ENCODE measurements at regions not wholly inside any gene's neighbourhood (a gene's known extent, or its start where the extent isn't known, plus 50 kb on each side); places are given as distances from the start of the nearest gene placed in this dataset.

GRCh38 chr13:33657274-33657673 lies 160.7 kb upstream of the RFC3 start:
- Histone ChIP-seq H3K4me1 (ENCODE audit: insufficient read depth, low read length, poor library complexity, severe bottlenecking) (no peaks in the 10 kb centered on the region), H3K36me3 (ENCODE audit: insufficient read depth, low read length, poor library complexity, severe bottlenecking) (no peaks in the 10 kb centered on the region), H3K27ac (ENCODE audit: low read depth, low read length, poor library complexity, severe bottlenecking) (no peak overlapping the region), H3K27me3 (replicated peaks; ENCODE audit: insufficient read depth, low read depth, low read length, poor library complexity) (no peaks in the 10 kb centered on the region), H3K9me3 (ENCODE audit: low read depth, low read length, poor library complexity, severe bottlenecking) (no peaks in the 10 kb centered on the region), H3K4me3 (ENCODE audit: low read depth, low read length, poor library complexity, severe bottlenecking) (no peak overlapping the region)
- TF ChIP-seq EZH2 (IDR thresholded peaks at IDR 0.05; ENCODE audit: borderline replicate concordance, low read depth, low read length, poor library complexity, severe bottlenecking) (no peak), CTCF (conservative IDR thresholded peaks at IDR 0.05; ENCODE audit: low read depth, low read length) (no peak)
- BruUV-seq (replicated peaks): no TSS peak
- ChIA-PET POLR2A (ENCODE audit: low non-redundant PET) (no interaction called here), CTCF (no interaction called here)
- no peak for DNase-seq (ENCODE audit: low spot score)
- intact Hi-C loops (cut with micrococcal nuclease; ENCODE audit: unreplicated experiment): no loop called here

- Histone ChIP-seq H3K27me3 (replicated peaks; ENCODE audit: insufficient read depth, low read depth, low read length, poor library complexity) (no peaks in the 10 kb centered on the region), H3K4me3 (ENCODE audit: low read depth, low read length, poor library complexity, severe bottlenecking) (no peak overlapping the region), H3K27ac (ENCODE audit: low read depth, low read length, poor library complexity, severe bottlenecking) (no peak overlapping the region), H3K36me3 (ENCODE audit: insufficient read depth, low read length, poor library complexity, severe bottlenecking) (no peaks in the 10 kb centered on the region), H3K9me3 (ENCODE audit: low read depth, low read length, poor library complexity, severe bottlenecking) (no peaks in the 10 kb centered on the region), H3K4me1 (ENCODE audit: insufficient read depth, low read length, poor library complexity, severe bottlenecking) (no peaks in the 10 kb centered on the region)
- no peak for TF ChIP-seq CTCF (conservative IDR thresholded peaks at IDR 0.05; ENCODE audit: low read depth, low read length)
- TF ChIP-seq EZH2 (IDR thresholded peaks at IDR 0.05; ENCODE audit: borderline replicate concordance, low read depth, low read length, poor library complexity, severe bottlenecking): no peak
- no TSS peak for BruUV-seq (replicated peaks)
- ChIA-PET POLR2A (ENCODE audit: low non-redundant PET) (no interaction called here), CTCF (no interaction called here)
- intact Hi-C loops (cut with micrococcal nuclease; ENCODE audit: unreplicated experiment): no loop called here
- DNase-seq (ENCODE audit: low spot score): no peak
Observed at GRCh38 chr13:33659466-33659865, 158.5 kb upstream of the RFC3 start.

- TF ChIP-seq CTCF (conservative IDR thresholded peaks at IDR 0.05; ENCODE audit: low read depth, low read length) (no peak), EZH2 (IDR thresholded peaks at IDR 0.05; ENCODE audit: borderline replicate concordance, low read depth, low read length, poor library complexity, severe bottlenecking) (no peak)
- Histone ChIP-seq H3K27ac (ENCODE audit: low read depth, low read length, poor library complexity, severe bottlenecking) (no peak overlapping the region), H3K9me3 (ENCODE audit: low read depth, low read length, poor library complexity, severe bottlenecking) (no peaks in the 10 kb centered on the region), H3K4me3 (ENCODE audit: low read depth, low read length, poor library complexity, severe bottlenecking) (no peak overlapping the region), H3K36me3 (ENCODE audit: insufficient read depth, low read length, poor library complexity, severe bottlenecking) (no peaks in the 10 kb centered on the region), H3K27me3 (replicated peaks; ENCODE audit: insufficient read depth, low read depth, low read length, poor library complexity) (no peaks in the 10 kb centered on the region), H3K4me1 (ENCODE audit: insufficient read depth, low read length, poor library complexity, severe bottlenecking) (no peaks in the 10 kb centered on the region)
- CTCF ChIA-PET: no interaction called here
- POLR2A ChIA-PET (ENCODE audit: low non-redundant PET): no interaction called here
- no TSS peak for BruUV-seq (replicated peaks)
- no peak for DNase-seq (ENCODE audit: low spot score)
- intact Hi-C loops (cut with micrococcal nuclease; ENCODE audit: unreplicated experiment): no loop called here
Observed at GRCh38 chr13:33659894-33660293, 158.1 kb upstream of the RFC3 start.
